MM.1S (cell line): ENCODE measurements at regions not wholly inside any gene's neighbourhood (a gene's known extent, or its start where the extent isn't known, plus 50 kb on each side); places are given as distances from the start of the nearest gene placed in this dataset.

ENCODE experiments used
- EZH2 ChIP-seq: fragments of 300-600 bp; sonication (generic); optimal IDR thresholded peaks from 2 replicates; pipeline ENCODE3; 2017; ENCODE audit warnings: low read depth, mild to moderate bottlenecking, antibody characterized with exemption, low read length, mixed read lengths
- EZH2phosphoT487 ChIP-seq: fragments of 300-600 bp; sonication (generic); IDR thresholded peaks from 2 replicates; pipeline ENCODE4 v1.6.1; 2018; ENCODE audit warnings: antibody characterized with exemption, low read length
- TF ChIP-seq, protein P1 (sequence below): fragments of 300-600 bp; sonication (generic); IDR thresholded peaks from 2 replicates; pipeline ENCODE4 v1.5.1; 2016; ENCODE audit warnings: antibody characterized with exemption, low read length, mixed read lengths

- TF ChIP-seq, protein P1, sequence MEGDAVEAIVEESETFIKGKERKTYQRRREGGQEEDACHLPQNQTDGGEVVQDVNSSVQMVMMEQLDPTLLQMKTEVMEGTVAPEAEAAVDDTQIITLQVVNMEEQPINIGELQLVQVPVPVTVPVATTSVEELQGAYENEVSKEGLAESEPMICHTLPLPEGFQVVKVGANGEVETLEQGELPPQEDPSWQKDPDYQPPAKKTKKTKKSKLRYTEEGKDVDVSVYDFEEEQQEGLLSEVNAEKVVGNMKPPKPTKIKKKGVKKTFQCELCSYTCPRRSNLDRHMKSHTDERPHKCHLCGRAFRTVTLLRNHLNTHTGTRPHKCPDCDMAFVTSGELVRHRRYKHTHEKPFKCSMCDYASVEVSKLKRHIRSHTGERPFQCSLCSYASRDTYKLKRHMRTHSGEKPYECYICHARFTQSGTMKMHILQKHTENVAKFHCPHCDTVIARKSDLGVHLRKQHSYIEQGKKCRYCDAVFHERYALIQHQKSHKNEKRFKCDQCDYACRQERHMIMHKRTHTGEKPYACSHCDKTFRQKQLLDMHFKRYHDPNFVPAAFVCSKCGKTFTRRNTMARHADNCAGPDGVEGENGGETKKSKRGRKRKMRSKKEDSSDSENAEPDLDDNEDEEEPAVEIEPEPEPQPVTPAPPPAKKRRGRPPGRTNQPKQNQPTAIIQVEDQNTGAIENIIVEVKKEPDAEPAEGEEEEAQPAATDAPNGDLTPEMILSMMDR, result no peak
- TF ChIP-seq EZH2phosphoT487, result no peak
- no peak for TF ChIP-seq EZH2
Measured at GRCh38 chr4:173930329-173930967, 353.0 kb downstream of the FBXO8 start.
